T follicular helper cell (primary cell): ENCODE measurements at regions not wholly inside any gene's neighbourhood (a gene's known extent, or its start where the extent isn't known, plus 50 kb on each side); places are given as distances from the start of the nearest gene placed in this dataset.

Source experiments
- DNase-seq: peaks from one replicate; pipeline ENCODE4 v3.0.0-alpha.2; 2020; ENCODE audit warnings: low read depth

GRCh38 chr6:1087154-1087843, 224.6 kb upstream of the FOXQ1 start:
- DNase-seq, result no peak

- no peak for DNase-seq
Measured at GRCh38 chr6:1086446-1087153, 225.3 kb upstream of the FOXQ1 start.

GRCh38 chr6:1082285-1082935, 229.5 kb upstream of the FOXQ1 start:
- no peak for DNase-seq

GRCh38 chr6:1081551-1082284, 230.2 kb upstream of the FOXQ1 start:
- DNase-seq, result no peak

- DNase-seq, result no peak
Measured at GRCh38 chr6:1080453-1081337, 231.2 kb upstream of the FOXQ1 start.

GRCh38 chr6:1079525-1079924, 232.4 kb upstream of the FOXQ1 start:
- DNase-seq, result no peak

- no peak for DNase-seq
Measured at GRCh38 chr6:1077478-1078416, 234.2 kb upstream of the FOXQ1 start.

- DNase-seq, result no peak
Measured at GRCh38 chr6:1076531-1077459, 235.1 kb upstream of the FOXQ1 start.

GRCh38 chr6:1075880-1076279, 236.0 kb upstream of the FOXQ1 start:
- no peak for DNase-seq

- no peak for DNase-seq
Measured at GRCh38 chr6:1075444-1075843, 236.5 kb upstream of the FOXQ1 start.

GRCh38 chr6:1070085-1070521, 241.8 kb upstream of the FOXQ1 start:
- DNase-seq, result no peak

GRCh38 chr6:1068905-1069304, 243.0 kb upstream of the FOXQ1 start:
- no peak for DNase-seq

GRCh38 chr6:1068068-1068467, 243.8 kb upstream of the FOXQ1 start:
- no peak for DNase-seq

- no peak for DNase-seq
Measured at GRCh38 chr6:1067346-1067745, 244.6 kb upstream of the FOXQ1 start.

GRCh38 chr6:1066449-1067090, 245.3 kb upstream of the FOXQ1 start:
- no peak for DNase-seq

GRCh38 chr6:1065986-1066385, 245.9 kb upstream of the FOXQ1 start:
- DNase-seq, result no peak

- DNase-seq, result no peak
Measured at GRCh38 chr6:1063671-1064355, 248.1 kb upstream of the FOXQ1 start.
